ENCODE measurements at regions not wholly inside any gene's neighbourhood (a gene's known extent, or its start where the extent isn't known, plus 50 kb on each side); places are given as distances from the start of the nearest gene placed in this dataset.

- peak; percentile 30 for DNase-seq
Observed at GRCh38 chr15:70361891-70362290, 264.2 kb upstream of the TLE3 start.

DNA sequence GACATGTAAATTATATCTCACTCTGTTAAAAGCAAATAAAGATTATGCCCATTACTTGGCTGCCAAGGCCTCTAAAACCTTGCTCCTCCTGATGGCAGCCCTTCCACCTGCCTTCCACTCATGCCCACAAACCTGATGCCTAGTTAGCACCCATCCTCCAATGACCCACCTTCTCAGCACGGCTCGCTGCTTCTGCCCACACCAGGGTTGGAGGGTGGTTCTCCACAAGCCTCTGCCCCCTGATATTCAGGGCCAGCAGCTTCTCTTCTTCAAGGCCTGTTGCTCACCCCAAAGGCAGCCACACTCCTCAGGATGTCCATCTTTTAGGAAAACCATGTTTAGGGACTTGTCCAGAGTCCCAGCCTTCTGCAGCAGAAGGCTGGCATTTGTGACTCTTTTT is 263.4 kb upstream of the TLE3 start:
- peak; percentile 25 for DNase-seq

- peak; percentile 39 for DNase-seq
Observed at GRCh38 chr15:70358871-70359647, 261.3 kb upstream of the TLE3 start.

DNA sequence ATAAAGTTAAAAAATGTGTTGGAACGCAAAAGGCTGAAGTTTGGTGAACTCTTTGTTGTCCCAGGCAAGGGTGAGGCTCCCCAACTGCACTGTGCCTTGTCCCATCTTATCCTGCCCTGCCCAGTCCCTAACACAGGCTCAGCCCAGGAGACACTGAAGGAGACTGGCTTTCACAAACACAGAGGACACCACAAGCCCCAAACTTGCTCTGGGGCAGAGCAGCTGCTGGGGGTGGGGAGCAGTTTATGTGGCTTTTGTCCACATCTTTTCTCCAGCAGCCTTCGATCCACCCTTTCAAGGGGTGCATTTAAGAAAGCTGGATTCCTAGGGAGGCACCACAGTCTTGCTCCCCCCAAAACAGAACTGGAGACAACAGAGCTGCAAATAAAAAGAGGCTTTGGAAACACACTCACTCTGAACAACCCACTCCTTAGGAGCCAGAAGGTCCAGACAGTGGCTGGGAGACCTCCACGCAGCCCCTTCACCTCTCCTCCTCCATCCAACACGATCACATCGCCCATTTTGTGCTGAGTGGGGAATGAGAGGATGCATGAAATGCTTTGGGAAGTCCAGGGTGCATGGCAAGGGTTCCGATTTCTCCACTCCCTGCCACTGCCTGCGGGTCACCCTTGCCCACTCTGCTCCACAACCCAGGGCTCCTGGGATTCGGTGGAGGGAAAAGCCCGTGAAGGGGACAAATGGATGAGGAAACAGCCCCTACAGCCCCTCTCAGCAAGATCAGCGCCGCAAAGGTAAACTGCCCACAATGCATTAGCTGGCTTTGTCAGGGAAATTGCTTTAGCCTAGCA is 260.5 kb upstream of the TLE3 start:
- peak; percentile 44 for DNase-seq

DNA sequence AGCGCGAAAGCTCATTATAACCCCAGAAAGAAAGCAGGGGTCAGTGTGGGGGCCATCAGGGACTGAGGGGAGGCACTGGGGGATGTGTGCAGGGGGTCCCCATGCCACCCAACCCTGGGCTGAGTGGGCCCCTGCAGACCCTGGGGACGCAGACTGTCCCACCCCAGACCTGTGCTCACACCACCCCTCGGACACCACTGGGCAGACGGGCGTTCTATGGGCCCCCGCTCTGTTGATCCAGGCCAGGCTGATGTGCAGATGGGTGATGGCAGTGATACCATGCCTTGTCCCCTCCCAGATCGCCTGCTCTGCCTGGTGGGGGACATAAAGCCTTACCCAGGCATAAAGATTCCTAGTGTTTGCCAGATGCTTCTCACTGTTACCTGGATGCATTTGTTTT is 259.7 kb upstream of the TLE3 start:
- peak; percentile 34 for DNase-seq

GRCh38 chr15:70356919-70357318 is 259.2 kb upstream of the TLE3 start:
- DNase-seq = peak; percentile 90

GRCh38 chr15:70356062-70356860 is 258.5 kb upstream of the TLE3 start:
- peak; percentile 54 for DNase-seq

DNA sequence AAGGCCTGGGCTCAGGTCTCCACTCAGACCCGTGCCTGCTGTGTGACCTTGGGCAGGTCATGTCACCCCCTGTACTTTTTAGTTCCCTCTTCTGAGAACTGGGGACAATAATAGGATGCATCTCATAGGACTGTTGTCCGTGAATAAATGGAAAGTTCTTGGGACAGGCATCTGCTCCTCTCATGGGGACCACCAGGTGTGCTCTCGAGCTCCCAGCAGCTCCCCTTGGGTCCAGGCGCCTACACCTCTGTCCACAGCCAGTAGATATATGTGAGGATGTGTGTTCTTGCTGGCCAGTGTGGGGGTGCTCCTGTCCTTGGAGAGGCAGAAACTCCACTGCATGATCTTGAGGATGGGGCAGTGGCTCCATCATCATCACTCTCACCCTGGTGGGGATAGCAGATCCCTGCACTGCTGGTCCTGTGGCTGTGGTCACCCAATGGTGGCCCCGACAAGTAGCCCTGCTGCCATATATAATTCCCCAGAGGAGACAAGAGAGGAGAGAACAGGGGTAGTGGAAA is 257.6 kb upstream of the TLE3 start:
- DNase-seq = peak; percentile 51

DNA sequence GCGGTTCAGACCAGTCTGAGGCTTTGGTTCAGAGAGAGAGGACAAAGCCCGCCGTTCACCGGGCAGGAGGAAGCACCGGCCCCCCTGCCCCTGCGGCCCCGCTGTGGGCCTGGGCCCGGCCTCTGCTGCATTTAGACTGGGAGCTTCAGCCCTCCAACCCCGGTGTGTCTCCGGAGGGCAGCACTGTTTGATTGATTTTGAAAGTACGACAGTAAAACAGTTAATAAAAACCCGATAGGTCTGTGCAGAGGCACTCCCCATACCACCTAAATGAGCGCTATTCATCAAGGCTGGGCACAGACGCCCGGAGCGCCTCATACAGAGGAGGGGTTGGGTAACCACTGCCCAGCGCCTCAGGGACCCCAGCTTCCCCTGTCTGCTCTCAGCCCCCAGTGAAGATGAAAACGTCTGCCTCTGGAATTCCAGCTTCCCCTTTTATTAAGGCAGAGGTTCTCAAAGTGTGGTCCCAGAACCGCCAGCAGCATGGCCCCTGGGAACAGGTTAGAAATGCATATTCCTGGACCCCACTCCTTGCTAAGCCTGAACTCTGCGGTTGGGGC is 256.7 kb upstream of the TLE3 start:
- DNase-seq = peak; percentile 50

DNA sequence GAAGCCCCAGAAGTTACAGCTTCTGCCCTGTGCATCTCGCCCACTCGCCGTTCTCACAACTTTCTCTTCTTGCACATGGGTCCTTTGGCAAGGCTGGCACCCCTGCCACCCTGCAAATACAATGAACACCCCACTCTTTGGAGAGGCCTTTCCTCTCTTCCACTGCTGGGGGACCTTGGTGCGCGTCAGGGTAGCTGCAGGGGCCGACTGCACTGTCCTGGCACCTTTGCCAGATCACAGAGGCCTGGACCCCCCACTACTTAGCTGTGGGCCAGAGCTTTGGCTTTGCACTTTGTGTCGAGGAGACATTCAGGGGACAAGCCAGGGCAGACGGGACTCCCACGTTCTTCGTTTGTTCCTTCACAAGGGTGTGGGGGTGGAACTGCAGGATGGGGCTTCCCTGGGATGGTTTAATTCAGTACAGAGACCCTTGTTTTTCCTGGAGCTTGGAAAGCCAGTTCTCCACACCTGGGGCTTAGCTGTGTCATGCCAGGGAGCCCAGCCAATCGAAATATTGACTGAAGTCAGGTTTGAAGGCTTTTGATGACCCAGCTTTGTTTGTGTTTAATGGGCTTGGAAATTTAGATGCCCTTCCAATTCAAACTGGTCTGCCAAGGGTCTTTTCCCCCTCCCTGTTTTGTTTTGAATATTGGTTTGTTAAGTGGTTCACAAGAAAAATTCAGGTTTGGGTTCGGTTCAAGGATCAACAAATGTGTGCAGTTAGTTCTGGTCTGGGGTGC is 256.1 kb upstream of the TLE3 start:
- peak; percentile 31 for DNase-seq

- DNase-seq = peak; percentile 61
Observed at GRCh38 chr15:70351941-70352774, 254.4 kb upstream of the TLE3 start.

DNA sequence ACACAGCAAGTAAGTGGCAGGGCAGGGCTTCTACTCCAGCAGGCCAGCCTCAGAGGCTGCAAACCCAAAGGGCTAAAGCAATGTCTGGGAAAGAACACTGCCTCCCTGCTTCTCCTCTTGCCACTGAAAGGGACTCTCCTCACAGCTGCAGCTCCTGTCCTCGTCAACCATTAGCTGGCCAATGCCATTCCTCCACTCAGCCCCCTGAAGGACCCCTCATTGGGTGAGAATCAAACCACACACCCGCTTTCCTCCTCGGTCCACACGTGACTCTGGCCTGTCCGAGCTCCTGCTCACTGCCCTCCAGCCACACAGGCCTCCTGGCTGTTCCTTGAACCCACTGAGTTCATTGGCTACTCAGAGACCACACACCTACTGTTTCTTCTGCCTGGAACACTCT is 253.7 kb upstream of the TLE3 start:
- DNase-seq = peak; percentile 42

- DNase-seq = peak; percentile 95
Observed at GRCh38 chr15:70348581-70349344, 251.0 kb upstream of the TLE3 start.

DNA sequence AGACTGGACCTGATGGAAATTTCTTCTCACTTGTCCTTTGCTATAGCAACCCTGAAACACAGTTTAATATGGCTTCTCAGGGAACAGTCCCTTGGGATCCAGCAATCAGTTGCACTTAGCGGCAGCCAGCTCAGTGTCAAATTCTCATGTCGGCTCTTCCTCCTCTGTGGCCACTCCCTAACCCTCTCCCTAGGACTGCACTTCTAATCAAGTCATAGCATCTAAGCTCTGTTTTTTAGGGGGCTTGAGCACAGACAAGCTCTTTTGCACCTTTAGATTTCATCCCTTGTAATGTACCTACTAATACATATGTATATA is 250.5 kb upstream of the TLE3 start:
- DNase-seq = no peak

DNA sequence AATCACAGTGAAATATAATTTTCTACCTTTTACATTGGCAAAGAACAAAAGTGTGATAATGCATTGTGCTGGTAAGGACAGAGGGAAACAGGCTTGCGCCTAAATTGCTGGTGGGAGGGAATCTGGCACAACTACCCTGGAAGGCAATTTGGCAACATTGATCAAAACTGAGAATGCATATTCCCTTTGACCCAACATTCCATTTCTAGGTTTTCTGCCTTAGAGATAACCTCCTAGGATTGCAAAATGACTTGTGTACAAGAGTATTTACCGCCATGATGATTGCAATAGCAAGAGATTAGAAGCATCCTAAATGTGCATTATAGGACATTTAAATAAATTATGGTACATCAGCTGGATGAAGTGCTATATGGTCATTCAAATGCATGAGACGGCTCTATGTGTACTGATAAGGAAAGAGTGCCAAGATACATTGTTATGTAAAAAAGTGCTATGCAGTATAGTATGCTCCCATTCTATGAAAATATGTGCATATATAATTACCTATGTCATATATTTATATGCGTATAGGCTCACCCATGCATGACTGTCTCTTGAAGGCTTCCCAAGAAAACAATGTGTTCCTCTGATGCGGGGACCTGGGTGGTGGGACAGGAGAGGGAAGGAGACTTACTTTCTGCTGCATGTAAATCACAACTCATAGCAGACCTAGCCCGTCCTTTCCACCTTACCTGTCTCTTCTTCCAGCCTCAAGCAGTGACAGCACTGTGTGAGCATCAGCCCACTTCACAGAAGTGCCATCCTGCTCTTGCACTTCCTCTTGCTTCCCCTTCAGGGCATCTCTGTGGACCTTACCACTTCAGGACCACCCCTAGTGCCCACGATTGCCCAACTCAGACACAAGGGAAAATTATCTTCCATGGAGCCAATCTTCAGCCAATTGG is 249.9 kb upstream of the TLE3 start:
- peak; percentile 38 for DNase-seq

- peak; percentile 42 for DNase-seq
Observed at GRCh38 chr15:70345251-70346019, 247.7 kb upstream of the TLE3 start.

DNA sequence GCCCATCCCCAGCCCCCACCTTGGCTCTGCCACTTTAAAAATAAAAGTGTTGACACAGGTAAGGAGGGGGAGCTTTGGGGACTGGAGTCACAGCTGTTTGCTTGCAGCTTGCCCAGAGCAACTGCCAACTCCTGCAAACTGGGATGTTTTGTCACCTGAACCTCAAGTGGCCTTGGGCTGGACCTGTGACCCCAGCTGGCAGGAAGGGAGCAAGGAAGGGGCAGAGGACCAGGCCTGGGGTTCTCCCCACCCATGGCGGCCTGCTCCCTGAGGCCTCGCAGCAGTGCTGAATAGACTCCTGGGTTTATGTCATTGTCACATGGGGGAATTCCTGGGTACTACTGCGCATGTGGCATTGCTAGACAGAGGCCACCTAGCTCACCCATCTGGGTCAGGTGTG is 246.9 kb upstream of the TLE3 start:
- peak; percentile 49 for DNase-seq

- DNase-seq = peak; percentile 50
Observed at GRCh38 chr15:70343961-70344621, 246.4 kb upstream of the TLE3 start.

Measured in islet precursor cell (in vitro differentiated cells).